Activated CD4-positive, alpha-beta T cell treated with anti-CD3 and anti-CD28 coated beads, Interleukin-2, amount 10 ng/mL, durations not matched to agents 7 days and 5 days (primary cell): ENCODE measurements at regions not wholly inside any gene's neighbourhood (a gene's known extent, or its start where the extent isn't known, plus 50 kb on each side); places are given as distances from the start of the nearest gene placed in this dataset. TPM values are rescaled to one million over a fixed set of nuclear protein-coding genes. Genes with fewer than 3 reads are reported as not detected.

Experiments
- CTCF ChIA-PET: fragments of 350-600 bp; sonication (Branson Sonifier 250); formaldehyde crosslinking; loops from one replicate; lab custom pipeline; 2021; ENCODE audit warnings: antibody characterized with exemption; lab: Charles Lee
- POLR2A ChIA-PET: fragments of 350-600 bp; sonication (Branson Sonifier 250); formaldehyde crosslinking; loops from one replicate; lab custom pipeline; 2021; ENCODE audit warnings: antibody characterized with exemption; lab: Charles Lee
- DNase-seq: peaks from one replicate; pipeline ENCODE4 v3.0.0-alpha.2; 2020
- H3K27ac Mint-ChIP-seq: one replicate; pipeline ENCODE4 v1.8.0; 2021; ENCODE audit warnings: mild to moderate bottlenecking, moderate library complexity, mixed read lengths
- H3K27me3 Mint-ChIP-seq: one replicate; pipeline ENCODE4 v1.8.0; 2021; ENCODE audit warnings: mixed read lengths
- H3K36me3 Mint-ChIP-seq: one replicate; pipeline ENCODE4 v1.8.0; 2021; ENCODE audit warnings: low read depth, mixed read lengths
- H3K4me1 Mint-ChIP-seq: one replicate; pipeline ENCODE4 v1.8.0; 2021; ENCODE audit warnings: mixed read lengths
- H3K4me3 Mint-ChIP-seq: one replicate; pipeline ENCODE4 v1.8.0; 2021; ENCODE audit warnings: mild to moderate bottlenecking, moderate library complexity, mixed read lengths
- H3K9me3 Mint-ChIP-seq: one replicate; pipeline ENCODE4 v1.8.0; 2021; ENCODE audit warnings: mixed read lengths
- microRNA-seq: library from miRNA; unstranded; fragments of <30 nt; microRNA quantifications from one replicate; pipeline ENCODE4 v1.2.0, GENCODE V29; 2021; ENCODE audit warnings: borderline microRNAs expressed, borderline replicate concordance

DNA sequence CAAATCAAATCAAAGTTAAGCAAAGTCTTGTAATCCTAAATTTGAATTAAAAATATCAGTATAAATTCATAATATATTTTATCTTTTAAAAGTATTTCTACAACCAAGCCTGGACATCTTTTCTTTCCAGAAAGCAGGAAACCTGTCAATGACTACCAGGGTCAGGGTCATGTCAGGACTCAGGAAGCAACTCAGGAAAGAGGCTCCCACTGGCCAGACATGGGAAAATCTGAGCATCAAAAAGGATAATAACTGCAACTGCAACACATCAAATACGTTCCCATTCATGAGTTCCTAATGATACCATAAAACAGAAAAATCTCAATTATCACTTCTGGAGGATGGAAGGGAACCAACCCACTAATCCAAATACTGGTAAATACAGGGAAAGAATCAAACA, 76.0 kb upstream of the GALNT18 start:
- CTCF ChIA-PET: no interaction called here
- H3K27ac Mint-ChIP-seq: no peak overlapping the region

DNA sequence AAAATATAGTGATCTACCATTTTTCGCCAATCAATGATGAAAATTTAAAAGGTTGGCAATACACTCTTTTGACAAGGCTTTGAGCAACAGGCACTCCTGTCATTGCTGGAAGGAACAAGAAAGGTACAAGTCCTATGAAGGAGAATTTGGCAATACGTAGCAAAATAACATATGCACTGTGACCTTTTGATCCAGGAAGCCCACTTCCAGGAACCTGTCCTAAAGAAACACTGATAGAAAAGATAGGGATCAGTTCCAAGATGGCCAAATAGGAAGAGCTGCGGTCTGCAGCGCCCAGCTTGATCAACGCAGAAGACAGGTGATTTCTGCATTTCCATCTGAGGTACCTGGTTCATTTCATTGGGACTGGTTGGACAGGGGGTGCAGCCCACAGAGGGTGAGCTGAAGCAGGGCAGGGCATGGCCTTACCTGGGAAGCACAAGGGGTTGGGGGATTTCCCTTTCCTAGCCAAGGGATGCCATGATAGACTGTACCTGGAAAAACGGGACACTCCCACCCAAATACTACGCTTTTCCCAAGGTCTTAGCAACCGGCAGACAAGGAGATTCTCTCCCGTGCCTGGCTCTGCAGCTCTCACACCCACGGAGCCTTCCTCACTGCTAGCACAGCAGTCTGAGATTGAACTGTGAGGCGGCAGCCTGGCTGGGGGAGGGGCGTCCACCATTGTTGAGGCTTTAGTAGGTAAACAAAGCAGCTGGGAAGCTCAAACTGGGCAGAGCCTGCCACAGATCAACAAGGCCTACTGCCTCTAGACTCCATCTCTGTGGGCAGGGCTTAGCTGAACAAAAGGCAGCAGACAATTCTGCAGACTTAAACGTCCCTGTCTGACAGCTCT, 69.7 kb upstream of the GALNT18 start:
- Mint-ChIP-seq H3K36me3 (no peaks in the 10 kb centered on the region), H3K4me1 (no peaks in the 10 kb centered on the region), H3K4me3 (no peak overlapping the region), H3K9me3 (no peaks in the 10 kb centered on the region), H3K27me3 (peaks cover 34% of the 10 kb centered on the region), H3K27ac (no peak overlapping the region)
- ChIA-PET CTCF (no interaction called here), POLR2A (no interaction called here)
- no peak for DNase-seq

More for the DNA sequence above, 76.0 kb upstream of the GALNT18 start:
- Mint-ChIP-seq H3K27me3 (peaks cover 28% of the 10 kb centered on the region), H3K9me3 (no peaks in the 10 kb centered on the region), H3K36me3 (no peaks in the 10 kb centered on the region), H3K4me3 (no peak overlapping the region), H3K4me1 (no peaks in the 10 kb centered on the region)
- no peak for DNase-seq
- POLR2A ChIA-PET: no interaction called here

DNA sequence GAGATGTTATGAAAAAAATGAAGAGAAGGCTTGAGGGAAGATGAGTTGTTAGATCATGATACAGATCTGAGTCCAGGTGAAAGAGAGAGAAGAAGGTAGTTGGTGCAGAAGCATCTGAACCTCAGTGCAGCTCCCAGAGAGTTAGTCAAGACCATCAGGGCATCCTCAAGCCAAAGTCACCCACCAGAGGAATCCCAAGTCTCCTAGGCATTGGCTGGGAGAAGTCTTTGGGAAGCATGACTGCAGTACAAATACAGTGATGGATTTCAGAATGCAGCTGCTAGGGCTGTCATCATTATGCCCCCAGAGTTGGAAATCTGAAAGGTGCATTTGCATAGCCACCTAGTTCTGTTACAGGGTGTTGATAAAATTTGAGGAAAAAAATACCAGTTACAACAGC, 59.7 kb upstream of the GALNT18 start:
- Mint-ChIP-seq H3K27ac (no peak overlapping the region), H3K4me3 (no peak overlapping the region)

DNA sequence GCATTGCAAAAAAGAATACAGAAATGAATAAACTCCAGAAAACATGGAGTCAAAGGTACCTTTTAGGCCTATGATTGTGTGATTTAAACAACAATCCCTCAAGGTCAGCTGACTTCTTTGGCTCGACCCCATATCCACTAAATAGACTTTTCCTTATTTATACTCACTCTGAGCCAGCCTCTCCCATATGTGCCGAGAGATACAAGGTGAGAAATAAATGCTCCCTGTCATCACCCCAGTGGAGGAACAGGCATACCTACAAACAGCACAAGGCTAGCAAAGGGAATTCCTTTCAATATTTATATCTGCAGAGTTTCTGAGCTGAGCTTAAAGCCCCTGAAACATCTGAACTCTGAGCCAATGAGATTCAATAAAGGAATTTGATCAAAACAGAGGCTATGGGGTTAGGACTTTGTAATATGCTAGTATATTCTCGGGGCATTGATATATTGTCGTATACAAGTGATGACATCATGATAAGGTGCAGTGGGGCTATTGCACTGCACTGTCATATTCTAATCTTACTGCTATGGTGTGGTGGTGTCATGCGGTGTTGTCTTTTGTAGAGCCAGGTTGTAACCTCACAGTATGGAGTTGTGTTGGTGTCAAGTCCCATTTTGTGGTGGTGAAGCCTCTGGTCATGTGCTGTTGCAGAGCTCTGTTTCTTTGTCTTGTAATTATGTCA, 56.0 kb upstream of the GALNT18 start:
- Mint-ChIP-seq H3K36me3 (no peaks in the 10 kb centered on the region), H3K27me3 (peaks cover 18% of the 10 kb centered on the region), H3K27ac (no peak overlapping the region), H3K9me3 (no peaks in the 10 kb centered on the region), H3K4me3 (no peak overlapping the region), H3K4me1 (no peaks in the 10 kb centered on the region)
- POLR2A ChIA-PET: no interaction called here
- CTCF ChIA-PET: no interaction called here
- DNase-seq: no peak

More for the DNA sequence above, 59.7 kb upstream of the GALNT18 start:
- no peaks in the 10 kb centered on the region for H3K9me3 Mint-ChIP-seq
- H3K36me3 Mint-ChIP-seq: no peaks in the 10 kb centered on the region
- H3K27me3 Mint-ChIP-seq: peaks cover 28% of the 10 kb centered on the region
- CTCF ChIA-PET: no interaction called here
- H3K4me1 Mint-ChIP-seq: no peaks in the 10 kb centered on the region
- no peak for DNase-seq
- POLR2A ChIA-PET: no interaction called here

DNA sequence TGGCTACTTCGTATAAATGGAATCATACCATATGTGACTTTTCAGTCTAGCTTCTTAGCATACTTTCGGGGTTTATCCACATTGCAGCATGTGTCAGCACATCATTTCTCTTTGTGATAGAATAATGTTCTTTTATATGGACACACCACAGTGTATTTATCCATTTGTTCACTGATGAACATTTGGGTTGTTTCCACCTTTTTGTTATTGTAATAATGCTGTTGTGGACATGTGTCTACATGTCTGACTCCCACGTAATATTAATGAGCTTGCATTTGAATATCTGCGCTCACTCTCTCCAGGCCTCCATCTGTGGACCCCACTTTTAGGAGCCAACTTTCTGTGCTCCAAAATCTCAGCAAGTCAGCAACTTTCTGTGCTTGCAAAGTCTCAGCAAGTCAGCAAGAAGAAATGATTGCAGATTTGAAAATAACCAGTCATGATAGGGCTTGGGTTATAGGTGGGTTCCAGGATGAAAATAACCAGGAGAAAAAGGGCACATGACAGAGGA, 53.9 kb upstream of the GALNT18 start:
- CTCF ChIA-PET: no interaction called here
- Mint-ChIP-seq H3K4me1 (no peaks in the 10 kb centered on the region), H3K36me3 (no peaks in the 10 kb centered on the region), H3K27me3 (peaks cover 10% of the 10 kb centered on the region), H3K4me3 (no peak overlapping the region), H3K9me3 (no peaks in the 10 kb centered on the region), H3K27ac (no peak overlapping the region)
- DNase-seq: no peak
- POLR2A ChIA-PET: no interaction called here

DNA sequence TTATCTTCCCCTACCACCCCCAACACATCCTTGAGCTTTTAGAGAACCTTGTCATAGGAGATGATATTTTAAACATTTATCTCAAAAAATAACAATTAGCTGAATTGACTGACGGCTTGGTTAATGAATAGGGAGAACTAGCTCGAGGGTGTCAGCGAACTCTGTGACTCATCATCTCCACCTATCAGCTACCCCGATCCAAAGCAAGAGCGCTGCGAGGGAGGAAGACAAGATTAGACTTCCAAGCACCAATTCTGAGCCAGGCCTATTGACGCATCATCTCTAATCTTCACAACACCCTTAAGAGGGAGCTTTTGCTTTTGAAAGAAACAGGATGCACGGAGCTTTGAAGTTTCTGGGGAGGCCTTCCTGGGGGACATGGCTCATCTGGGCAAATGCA, 51.0 kb upstream of the GALNT18 start:
- CTCF ChIA-PET: no interaction called here

DNA sequence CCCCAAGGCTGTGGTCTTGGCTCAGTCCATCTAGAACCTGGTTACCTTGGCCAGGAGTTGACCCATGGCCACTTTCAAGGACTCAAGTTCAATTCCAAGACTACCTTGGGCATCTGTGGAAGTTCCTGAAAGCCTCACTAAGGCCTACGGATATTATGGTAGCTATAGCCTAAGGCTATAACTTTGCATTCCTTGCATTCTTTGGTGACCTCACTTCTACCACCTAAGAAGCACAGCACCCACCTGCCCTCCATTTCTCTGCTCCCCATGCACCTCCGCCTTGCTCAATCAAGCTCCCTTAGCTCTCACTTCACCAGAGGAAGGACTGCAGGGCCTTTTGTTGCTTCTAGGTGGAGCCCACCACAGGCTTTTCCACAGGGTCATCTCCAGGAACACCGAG, 50.3 kb upstream of the GALNT18 start:
- POLR2A ChIA-PET: no interaction called here
- CTCF ChIA-PET: no interaction called here
- Mint-ChIP-seq H3K4me3 (no peak overlapping the region), H3K27ac (no peak overlapping the region), H3K4me1 (no peaks in the 10 kb centered on the region), H3K9me3 (no peaks in the 10 kb centered on the region), H3K27me3 (peaks cover 12% of the 10 kb centered on the region), H3K36me3 (no peaks in the 10 kb centered on the region)
- no peak for DNase-seq

More for the DNA sequence above, 51.0 kb upstream of the GALNT18 start:
- no peak overlapping the region for H3K4me3 Mint-ChIP-seq
- peaks cover 10% of the 10 kb centered on the region for H3K27me3 Mint-ChIP-seq
- no peaks in the 10 kb centered on the region for H3K9me3 Mint-ChIP-seq
- DNase-seq: no peak
- H3K4me1 Mint-ChIP-seq: no peaks in the 10 kb centered on the region
- H3K36me3 Mint-ChIP-seq: no peaks in the 10 kb centered on the region
- POLR2A ChIA-PET: no interaction called here
- no peak overlapping the region for H3K27ac Mint-ChIP-seq

Small RNA genes in the stretch of these regions (microRNA-seq; reads per million reads assigned to microRNA genes)
- gene MIR8070: not detected
